Activated CD4-positive, alpha-beta T cell treated with anti-CD3 and anti-CD28 coated beads, Interleukin-2, Interleukin-6, amounts not matched to agents 100 ng/mL and 50 ng/mL, durations not matched to agents 16 hours and 8 hours (primary cell): ENCODE measurements at regions not wholly inside any gene's neighbourhood (a gene's known extent, or its start where the extent isn't known, plus 50 kb on each side); places are given as distances from the start of the nearest gene placed in this dataset.
A peak's percentile ranks its signal among the peaks of the same experiment; 100 is the strongest.

Experiments
- DNase-seq: peaks from one replicate; pipeline ENCODE4 v3.0.0-alpha.2; 2020

GRCh38 chr7:45987521-45988290, 66.6 kb upstream of the IGFBP3 start:
- no peak for DNase-seq

GRCh38 chr7:45986355-45987298, 65.6 kb upstream of the IGFBP3 start:
- DNase-seq: no peak

- no peak for DNase-seq
Observed at GRCh38 chr7:45985902-45986301, 64.8 kb upstream of the IGFBP3 start.

GRCh38 chr7:45984386-45985295, 63.6 kb upstream of the IGFBP3 start:
- DNase-seq: no peak

GRCh38 chr7:45983720-45984255, 62.7 kb upstream of the IGFBP3 start:
- DNase-seq: no peak

GRCh38 chr7:45982907-45983719, 62.0 kb upstream of the IGFBP3 start:
- no peak for DNase-seq

- no peak for DNase-seq
Observed at GRCh38 chr7:45982132-45982531, 61.1 kb upstream of the IGFBP3 start.

GRCh38 chr7:45980973-45981372, 59.9 kb upstream of the IGFBP3 start:
- DNase-seq: no peak

GRCh38 chr7:45980181-45980905, 59.3 kb upstream of the IGFBP3 start:
- no peak for DNase-seq

GRCh38 chr7:45979275-45980180, 58.5 kb upstream of the IGFBP3 start:
- no peak for DNase-seq

GRCh38 chr7:45978731-45979211, 57.7 kb upstream of the IGFBP3 start:
- DNase-seq: no peak

GRCh38 chr7:45978010-45978681, 57.1 kb upstream of the IGFBP3 start:
- DNase-seq: peak; percentile 27

- no peak for DNase-seq
Observed at GRCh38 chr7:45977256-45977780, 56.2 kb upstream of the IGFBP3 start.

GRCh38 chr7:45976485-45976856, 55.4 kb upstream of the IGFBP3 start:
- DNase-seq: no peak

GRCh38 chr7:45975847-45976484, 54.9 kb upstream of the IGFBP3 start:
- no peak for DNase-seq

- no peak for DNase-seq
Observed at GRCh38 chr7:45975367-45975766, 54.3 kb upstream of the IGFBP3 start.

- no peak for DNase-seq
Observed at GRCh38 chr7:45974540-45975360, 53.7 kb upstream of the IGFBP3 start.
